Ishikawa (cell line): ENCODE measurements at regions not wholly inside any gene's neighbourhood (a gene's known extent, or its start where the extent isn't known, plus 50 kb on each side); places are given as distances from the start of the nearest gene placed in this dataset.

Experiments
- EGR1 ChIP-seq: IDR thresholded peaks from 2 replicates; pipeline ENCODE4 v1.6.1; 2012
- EP300 ChIP-seq: IDR thresholded peaks from 2 replicates; pipeline ENCODE4 v1.6.1; 2012; ENCODE audit warnings: borderline replicate concordance
- RAD21 ChIP-seq: IDR thresholded peaks from 2 replicates; pipeline ENCODE4 v1.6.1; 2012; ENCODE audit warnings: low read depth
- TAF1 ChIP-seq: IDR thresholded peaks from 2 replicates; pipeline ENCODE4 v1.6.1; 2012; ENCODE audit warnings: low read depth, mild to moderate bottlenecking
- YY1 ChIP-seq: IDR thresholded peaks from 2 replicates; pipeline ENCODE4 v1.6.1; 2012; ENCODE audit warnings: low read depth
- ZBTB7A ChIP-seq: IDR thresholded peaks from 2 replicates; pipeline ENCODE4 v1.6.1; 2012; ENCODE audit warnings: low read depth
- TF ChIP-seq, protein P1 (sequence below): IDR thresholded peaks from 2 replicates; pipeline ENCODE4 v1.6.1; 2012
- TF ChIP-seq, protein P2 (sequence below): IDR thresholded peaks from 2 replicates; pipeline ENCODE4 v1.6.1; 2012; ENCODE audit warnings: low read depth, mild to moderate bottlenecking

DNA sequence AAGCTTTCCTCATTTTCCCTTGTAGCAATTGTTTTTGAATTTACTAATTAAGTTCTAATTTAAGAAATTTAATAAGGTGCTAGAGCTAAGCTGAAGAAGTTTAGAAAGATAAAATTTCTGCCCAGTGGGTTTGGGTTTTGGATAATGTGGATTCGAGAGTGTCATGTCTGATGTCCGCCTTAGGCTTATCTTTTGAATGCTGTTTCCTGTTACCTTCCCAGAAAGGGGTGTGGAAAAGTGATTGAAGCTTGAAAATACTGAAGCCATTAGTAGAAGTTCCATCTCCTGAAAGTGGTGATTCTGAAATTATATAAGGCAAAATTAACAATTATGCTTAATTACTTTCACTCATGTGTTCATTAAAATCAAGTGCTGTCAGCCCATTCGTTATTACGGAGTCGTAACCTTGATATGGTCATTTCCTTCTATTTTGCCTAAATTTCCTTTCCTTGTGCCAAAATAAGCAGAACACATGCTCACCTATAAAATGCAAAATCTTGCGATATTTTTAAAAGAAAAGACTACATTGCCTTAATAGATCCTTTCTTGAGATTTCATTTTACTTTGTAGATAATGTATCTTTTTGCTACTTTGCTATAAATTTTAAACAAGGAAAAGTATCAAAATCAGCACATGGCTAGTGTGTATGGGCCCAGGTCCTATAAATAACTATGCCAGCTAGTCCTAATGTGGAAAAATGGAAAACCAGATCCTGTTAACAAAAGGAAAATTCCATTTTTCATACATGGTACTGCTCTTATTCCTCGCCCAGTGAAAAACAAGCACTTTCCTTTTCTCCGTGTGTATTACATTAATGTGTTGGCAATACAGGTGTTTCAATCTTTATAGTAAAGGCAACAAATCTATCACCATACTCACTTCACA is 97.3 kb downstream of the ICOS start:
- TF ChIP-seq EGR1 (no peak), EP300 (no peak), TAF1 (no peak), YY1 (no peak), RAD21 (no peak), ZBTB7A (no peak)
- TF ChIP-seq, protein P1, sequence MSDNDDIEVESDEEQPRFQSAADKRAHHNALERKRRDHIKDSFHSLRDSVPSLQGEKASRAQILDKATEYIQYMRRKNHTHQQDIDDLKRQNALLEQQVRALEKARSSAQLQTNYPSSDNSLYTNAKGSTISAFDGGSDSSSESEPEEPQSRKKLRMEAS = no peak
- TF ChIP-seq, protein P2, sequence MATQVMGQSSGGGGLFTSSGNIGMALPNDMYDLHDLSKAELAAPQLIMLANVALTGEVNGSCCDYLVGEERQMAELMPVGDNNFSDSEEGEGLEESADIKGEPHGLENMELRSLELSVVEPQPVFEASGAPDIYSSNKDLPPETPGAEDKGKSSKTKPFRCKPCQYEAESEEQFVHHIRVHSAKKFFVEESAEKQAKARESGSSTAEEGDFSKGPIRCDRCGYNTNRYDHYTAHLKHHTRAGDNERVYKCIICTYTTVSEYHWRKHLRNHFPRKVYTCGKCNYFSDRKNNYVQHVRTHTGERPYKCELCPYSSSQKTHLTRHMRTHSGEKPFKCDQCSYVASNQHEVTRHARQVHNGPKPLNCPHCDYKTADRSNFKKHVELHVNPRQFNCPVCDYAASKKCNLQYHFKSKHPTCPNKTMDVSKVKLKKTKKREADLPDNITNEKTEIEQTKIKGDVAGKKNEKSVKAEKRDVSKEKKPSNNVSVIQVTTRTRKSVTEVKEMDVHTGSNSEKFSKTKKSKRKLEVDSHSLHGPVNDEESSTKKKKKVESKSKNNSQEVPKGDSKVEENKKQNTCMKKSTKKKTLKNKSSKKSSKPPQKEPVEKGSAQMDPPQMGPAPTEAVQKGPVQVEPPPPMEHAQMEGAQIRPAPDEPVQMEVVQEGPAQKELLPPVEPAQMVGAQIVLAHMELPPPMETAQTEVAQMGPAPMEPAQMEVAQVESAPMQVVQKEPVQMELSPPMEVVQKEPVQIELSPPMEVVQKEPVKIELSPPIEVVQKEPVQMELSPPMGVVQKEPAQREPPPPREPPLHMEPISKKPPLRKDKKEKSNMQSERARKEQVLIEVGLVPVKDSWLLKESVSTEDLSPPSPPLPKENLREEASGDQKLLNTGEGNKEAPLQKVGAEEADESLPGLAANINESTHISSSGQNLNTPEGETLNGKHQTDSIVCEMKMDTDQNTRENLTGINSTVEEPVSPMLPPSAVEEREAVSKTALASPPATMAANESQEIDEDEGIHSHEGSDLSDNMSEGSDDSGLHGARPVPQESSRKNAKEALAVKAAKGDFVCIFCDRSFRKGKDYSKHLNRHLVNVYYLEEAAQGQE = no peak
